Neural crest cell (in vitro differentiated cells): ENCODE measurements at regions not wholly inside any gene's neighbourhood (a gene's known extent, or its start where the extent isn't known, plus 50 kb on each side); places are given as distances from the start of the nearest gene placed in this dataset.

Source experiments
- DNase-seq: peaks from one replicate; pipeline ENCODE4 v3.0.0; 2021; ENCODE audit warnings: low read depth, mixed read lengths, low spot score
- H3K27ac Mint-ChIP-seq: one replicate; pipeline ENCODE4 v1.8.0; 2021; ENCODE audit warnings: mild to moderate bottlenecking, mixed read lengths; ENCODE audit not compliant: unreplicated experiment
- H3K27me3 Mint-ChIP-seq: 2 replicates; pipeline ENCODE4 v1.8.0; 2021; ENCODE audit warnings: low read depth, mild to moderate bottlenecking, mixed read lengths
- H3K36me3 Mint-ChIP-seq: 2 replicates; pipeline ENCODE4 v1.8.0; 2021; ENCODE audit warnings: low read depth, mild to moderate bottlenecking, mixed read lengths
- H3K4me1 Mint-ChIP-seq: 2 replicates; pipeline ENCODE4 v1.8.0; 2021; ENCODE audit warnings: mixed read lengths
- H3K4me3 Mint-ChIP-seq: one replicate; pipeline ENCODE4 v1.8.0; 2021; ENCODE audit warnings: mild to moderate bottlenecking, mixed read lengths
- H3K9me3 Mint-ChIP-seq: 2 replicates; pipeline ENCODE4 v1.8.0; 2021; ENCODE audit warnings: mixed read lengths
- CTCF ChIP-seq: fragments of 200-600 bp; sonication (generic); conservative IDR thresholded peaks from 2 replicates; pipeline ENCODE4 v1.5.0; 2021; ENCODE audit warnings: antibody characterized with exemption, mild to moderate bottlenecking

- no peak overlapping the region for H3K27ac Mint-ChIP-seq
- no peak for DNase-seq
- no peak for TF ChIP-seq CTCF
- H3K4me3 Mint-ChIP-seq: no peak overlapping the region
- H3K9me3 Mint-ChIP-seq: no peaks in the 10 kb centered on the region
- H3K27me3 Mint-ChIP-seq: no peaks in the 10 kb centered on the region
- H3K36me3 Mint-ChIP-seq: no peaks in the 10 kb centered on the region
- peaks cover 4% of the 10 kb centered on the region for H3K4me1 Mint-ChIP-seq
Observed at GRCh38 chr22:19604711-19605268, 80.6 kb upstream of the CLDN5 start.

- no peak for TF ChIP-seq CTCF
- DNase-seq: no peak
- Mint-ChIP-seq H3K4me3 (no peak overlapping the region), H3K36me3 (no peaks in the 10 kb centered on the region), H3K27me3 (no peaks in the 10 kb centered on the region), H3K27ac (no peak overlapping the region), H3K4me1 (peaks cover 4% of the 10 kb centered on the region), H3K9me3 (no peaks in the 10 kb centered on the region)
Observed at GRCh38 chr22:19605508-19606331, 81.5 kb upstream of the CLDN5 start.

GRCh38 chr22:19606332-19607191, 82.4 kb upstream of the CLDN5 start:
- H3K27me3 Mint-ChIP-seq: no peaks in the 10 kb centered on the region
- peaks cover 4% of the 10 kb centered on the region for H3K4me1 Mint-ChIP-seq
- H3K9me3 Mint-ChIP-seq: no peaks in the 10 kb centered on the region
- DNase-seq: no peak
- TF ChIP-seq CTCF: no peak
- no peaks in the 10 kb centered on the region for H3K36me3 Mint-ChIP-seq
- no peak overlapping the region for H3K27ac Mint-ChIP-seq
- H3K4me3 Mint-ChIP-seq: no peak overlapping the region

- TF ChIP-seq CTCF: no peak
- no peak overlapping the region for H3K4me3 Mint-ChIP-seq
- H3K9me3 Mint-ChIP-seq: no peaks in the 10 kb centered on the region
- no peaks in the 10 kb centered on the region for H3K27me3 Mint-ChIP-seq
- DNase-seq: no peak
- peaks cover 4% of the 10 kb centered on the region for H3K4me1 Mint-ChIP-seq
- no peaks in the 10 kb centered on the region for H3K36me3 Mint-ChIP-seq
- H3K27ac Mint-ChIP-seq: no peak overlapping the region
Observed at GRCh38 chr22:19607192-19608002, 83.2 kb upstream of the CLDN5 start.
